NCI-H226 (cell line): ENCODE measurements at regions not wholly inside any gene's neighbourhood (a gene's known extent, or its start where the extent isn't known, plus 50 kb on each side); places are given as distances from the start of the nearest gene placed in this dataset.
"Not testable (repeated sequence)": the region's sequence is repeated elsewhere in the genome, so short reads cannot be mapped to it uniquely, and the experiment has no call there.

Source experiments
- DNase-seq: peaks from one replicate; pipeline ENCODE4 v3.0.0-alpha.2; 2015

DNA sequence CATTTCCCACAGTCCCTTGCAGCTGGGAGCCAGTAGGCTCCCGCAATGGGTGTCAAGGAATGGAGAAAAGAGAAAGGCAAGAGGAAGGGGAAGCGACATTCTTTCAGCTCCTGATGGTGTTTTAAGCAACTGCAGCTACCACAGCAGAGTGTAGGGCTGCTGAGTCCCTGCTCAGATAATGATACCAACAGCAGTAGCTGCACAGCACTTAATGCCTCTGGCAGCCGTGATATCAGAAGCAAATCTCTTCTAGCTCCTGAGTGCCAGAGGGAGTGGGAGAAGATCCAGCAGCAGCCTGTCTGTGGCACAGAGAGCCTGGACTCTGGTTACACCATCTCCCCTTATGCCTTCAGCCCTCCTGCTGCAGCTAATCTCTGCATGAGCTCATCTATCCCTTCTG is 186.1 kb upstream of the LMCD1 start:
- DNase-seq = peak; percentile 6

DNA sequence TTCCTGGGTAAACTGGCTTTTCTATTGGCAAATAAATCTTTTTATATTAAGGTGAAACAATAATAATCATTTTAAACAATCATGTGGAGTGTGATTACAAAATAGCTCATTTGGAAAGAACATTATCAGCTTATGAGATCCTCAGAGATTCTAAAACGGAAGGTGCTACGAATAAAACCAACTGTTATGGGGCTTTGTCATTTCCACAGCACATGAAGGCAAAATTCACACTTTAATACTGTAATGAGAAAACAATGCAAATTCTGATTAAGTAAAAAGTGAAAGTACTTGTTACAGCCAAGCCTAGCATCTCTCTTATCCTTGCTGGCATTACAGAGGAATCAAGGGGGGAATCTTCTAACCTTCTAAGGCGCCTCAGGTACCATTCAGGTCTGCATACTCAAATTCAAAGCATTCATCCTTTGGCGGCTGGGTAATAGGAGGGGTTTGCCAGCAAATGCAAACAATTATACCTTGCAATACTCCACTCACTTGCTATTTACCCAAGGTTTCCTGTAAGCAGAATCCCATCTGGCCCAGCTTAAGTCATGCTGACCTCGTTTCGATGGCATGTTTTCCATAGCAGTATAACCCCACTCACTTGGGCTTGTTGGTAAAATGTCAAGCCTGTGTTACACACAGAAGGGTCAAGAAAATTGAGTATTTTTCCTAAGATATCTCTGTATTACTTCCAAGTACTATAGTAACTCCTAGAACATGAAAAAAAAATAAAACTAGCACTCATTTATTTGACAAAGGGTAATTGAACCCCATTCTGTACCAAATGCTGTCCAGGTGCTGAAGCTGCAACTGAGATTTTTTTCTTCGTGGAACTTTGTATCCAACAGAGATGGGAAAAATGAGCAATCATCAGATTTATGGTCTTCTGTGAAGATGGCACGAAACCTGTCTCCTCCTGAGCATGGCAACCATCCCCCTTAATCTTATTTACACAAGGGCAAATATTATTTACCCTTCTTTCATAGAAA is 183.7 kb upstream of the LMCD1 start:
- peak; percentile 61 for DNase-seq

DNA sequence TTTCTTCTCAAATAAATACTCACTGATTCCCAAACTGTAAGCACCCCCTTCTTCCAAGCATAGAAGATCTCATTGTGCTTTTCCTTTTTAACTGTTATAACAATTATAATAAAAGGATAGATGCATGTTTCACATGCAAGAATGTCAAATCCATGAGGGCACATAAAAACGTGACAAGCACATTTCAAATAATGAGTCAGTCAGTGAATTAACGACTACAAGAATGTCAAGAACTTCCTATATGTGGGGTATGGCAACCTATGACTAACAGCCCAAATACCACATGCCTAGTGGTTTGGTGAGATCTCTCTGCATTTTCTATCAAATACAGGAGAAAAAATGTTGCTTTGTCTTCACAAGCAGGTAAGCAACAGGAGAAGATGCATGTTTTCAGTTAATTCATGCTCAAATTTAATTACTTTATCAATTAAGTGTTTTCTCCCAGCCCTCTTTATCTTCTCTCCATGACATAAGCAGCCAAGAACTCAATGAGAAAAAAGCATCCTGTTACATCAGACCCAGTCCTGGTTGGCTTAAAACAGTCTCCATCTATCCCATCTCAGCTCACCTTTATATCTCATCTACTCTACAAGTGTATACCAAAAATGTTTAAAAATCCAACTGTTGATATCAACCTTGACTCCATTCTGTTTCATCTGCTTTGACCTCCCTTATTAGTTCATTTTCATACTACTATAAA is 181.5 kb upstream of the LMCD1 start:
- peak; percentile 76 for DNase-seq

DNA sequence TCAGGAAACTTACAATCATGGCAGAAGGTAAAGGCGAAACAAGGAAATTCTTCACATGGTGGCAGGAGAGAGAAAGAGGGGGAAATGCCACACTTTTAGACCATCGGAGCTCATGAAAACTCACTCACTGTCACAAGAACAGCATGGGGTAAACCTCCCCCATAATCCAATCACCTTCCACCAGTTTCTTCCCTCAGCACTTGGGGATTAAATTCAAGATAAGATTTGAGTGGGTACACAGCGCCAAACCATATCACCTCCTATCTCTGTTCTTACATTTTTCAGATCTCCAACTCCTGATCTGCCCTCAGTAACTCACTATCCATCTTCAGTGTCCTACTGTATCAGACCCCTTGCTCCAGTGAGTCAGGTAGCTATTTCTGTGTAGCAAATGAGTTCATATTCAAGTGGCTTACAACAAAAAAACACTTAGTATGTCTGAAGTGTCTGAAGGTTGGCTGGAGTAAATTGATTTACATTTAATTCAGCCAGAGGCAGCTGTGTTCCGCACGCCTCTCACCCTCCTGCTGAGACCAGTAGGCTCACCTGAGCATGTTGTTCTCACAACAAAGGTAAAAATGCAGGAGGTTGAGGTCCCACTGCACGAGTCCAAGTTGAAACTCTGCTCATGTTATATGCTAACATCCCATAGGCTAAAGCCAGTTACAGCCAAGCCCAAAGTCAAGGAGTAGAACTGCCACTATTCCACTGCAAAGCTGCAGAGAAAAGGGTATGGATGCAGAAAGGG is 180.7 kb upstream of the LMCD1 start:
- DNase-seq = no peak

DNA sequence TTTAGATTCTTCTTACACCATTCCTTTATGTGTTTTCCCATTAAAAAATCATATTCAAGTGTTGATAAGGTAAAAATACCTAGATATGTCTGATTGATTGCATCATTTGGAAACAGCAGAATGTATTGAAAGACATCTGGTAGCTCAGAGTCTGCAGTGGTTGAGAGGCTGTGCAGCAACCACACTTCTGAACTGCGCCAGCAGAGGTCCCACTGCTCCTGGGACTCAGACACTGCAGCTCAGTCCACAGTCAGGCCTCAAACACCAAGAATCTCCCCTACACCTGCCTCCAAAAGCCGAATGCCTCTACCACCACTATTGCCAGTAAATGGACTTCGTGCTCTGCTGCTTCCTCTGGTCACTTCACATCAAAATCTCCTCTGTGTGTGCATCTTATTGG is 176.9 kb upstream of the LMCD1 start:
- DNase-seq = peak; percentile 23

DNA sequence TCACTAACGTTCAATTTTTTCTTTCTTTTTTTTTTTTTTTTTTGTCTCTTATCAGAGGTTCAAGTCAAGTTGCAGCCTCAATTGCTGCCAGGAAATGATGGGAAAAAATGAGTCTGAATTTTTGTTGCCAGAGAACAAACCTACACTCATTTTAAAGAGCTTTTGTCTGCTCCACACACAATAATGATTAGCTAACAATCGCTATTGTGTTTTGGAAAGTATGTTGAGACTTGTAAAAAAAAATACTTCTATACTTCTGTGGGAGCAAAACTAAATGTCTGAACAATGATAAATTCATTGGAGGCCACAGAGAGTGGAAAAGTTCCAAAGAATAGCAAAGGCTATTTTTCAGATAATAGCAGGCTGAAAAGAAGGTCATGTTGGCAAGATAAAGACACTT is 176.3 kb upstream of the LMCD1 start:
- no peak for DNase-seq

DNA sequence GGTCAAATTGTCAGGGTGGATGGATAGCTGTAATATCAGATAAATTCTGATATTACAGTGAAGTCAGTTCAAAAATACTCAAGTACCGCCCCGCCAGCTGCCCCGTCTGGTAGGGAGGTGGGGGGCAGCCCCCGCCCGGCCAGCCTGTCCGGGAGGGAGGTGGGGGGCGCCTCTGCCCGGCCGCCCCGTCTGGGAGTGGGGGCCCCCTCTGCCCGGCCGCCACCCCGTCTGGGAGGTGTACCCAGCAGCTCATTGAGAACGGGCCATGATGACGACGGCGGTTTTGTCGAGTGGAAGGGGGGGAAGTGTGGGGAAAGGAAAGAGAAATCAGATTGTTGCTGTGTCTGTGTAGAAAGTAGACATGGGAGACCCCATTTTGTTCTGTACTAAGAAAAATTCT is 175.8 kb upstream of the LMCD1 start:
- DNase-seq = not testable (repeated sequence)

DNA sequence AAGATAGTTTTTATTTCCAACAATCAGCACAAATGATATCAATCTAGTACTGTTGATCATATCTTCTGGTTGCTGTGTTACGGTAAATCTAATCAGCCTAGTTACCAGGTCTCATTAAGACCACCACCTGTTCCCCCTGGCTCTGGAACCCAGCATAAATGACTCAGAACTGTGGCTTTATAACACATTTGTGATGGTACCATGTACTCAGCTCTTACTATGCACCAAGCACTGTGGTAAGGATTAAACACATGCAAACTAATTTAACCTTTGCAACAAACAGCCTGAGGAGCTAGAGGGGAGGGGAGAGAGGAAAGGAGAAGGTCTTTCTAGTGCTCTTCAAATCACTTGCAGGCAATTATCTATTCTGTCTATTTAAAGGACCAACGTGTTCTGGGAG is 173.9 kb upstream of the LMCD1 start:
- no peak for DNase-seq

DNA sequence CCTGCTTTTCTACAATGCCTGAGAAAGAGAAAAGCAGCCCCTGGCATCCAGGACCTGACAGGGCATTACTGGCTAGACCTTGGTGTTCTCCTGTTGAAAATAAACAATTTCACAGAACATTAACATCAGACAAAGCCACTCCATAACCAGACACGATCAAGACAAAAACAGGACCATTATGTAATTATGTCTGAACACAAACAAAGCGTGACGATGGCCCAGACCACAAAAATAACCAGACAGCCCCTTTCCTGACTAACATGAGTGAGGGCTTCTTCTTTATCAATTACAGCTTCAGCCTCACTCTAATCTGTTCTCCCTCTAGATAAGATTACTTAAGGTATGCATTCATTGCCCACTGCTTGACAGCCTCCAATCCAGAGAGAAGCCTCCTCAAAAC is 172.7 kb upstream of the LMCD1 start:
- DNase-seq = no peak

DNA sequence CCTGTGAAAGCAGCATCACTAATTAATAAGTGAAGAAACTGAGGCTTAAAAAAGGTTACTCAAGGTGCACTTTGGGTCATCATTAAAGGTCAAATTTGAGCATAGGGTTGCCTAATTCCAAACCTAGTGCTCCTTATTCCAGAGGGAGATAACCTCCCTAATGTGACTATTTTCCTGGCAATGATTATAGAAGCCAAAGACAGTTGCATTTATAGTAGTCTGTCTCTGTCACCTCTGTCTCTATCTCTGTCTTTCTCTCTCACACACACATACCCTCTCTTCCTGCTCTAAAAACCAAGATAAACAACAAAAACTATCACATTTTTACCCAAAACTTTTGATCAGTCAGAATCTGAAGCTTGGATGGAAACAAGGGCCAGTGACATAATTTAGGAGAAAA is 172.0 kb upstream of the LMCD1 start:
- DNase-seq = no peak

DNA sequence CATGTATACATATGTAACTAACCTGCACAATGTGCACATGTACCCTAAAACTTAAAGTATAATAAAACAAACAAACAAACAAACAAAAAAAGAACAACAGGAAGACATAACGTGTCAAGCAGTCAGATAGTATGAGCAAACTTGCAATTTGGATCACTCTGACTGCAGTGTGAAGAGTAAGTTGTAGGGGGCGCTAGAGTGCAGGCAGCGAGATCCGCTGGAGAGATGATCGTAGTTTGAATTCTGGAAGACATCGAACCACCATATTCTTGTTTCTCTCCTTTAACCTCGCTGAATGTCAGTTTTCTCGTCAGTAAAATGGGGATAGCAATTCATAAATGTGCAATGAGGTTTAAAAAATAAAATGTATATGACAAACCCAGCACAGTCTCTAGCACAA is 165.2 kb upstream of the LMCD1 start:
- DNase-seq = no peak

DNA sequence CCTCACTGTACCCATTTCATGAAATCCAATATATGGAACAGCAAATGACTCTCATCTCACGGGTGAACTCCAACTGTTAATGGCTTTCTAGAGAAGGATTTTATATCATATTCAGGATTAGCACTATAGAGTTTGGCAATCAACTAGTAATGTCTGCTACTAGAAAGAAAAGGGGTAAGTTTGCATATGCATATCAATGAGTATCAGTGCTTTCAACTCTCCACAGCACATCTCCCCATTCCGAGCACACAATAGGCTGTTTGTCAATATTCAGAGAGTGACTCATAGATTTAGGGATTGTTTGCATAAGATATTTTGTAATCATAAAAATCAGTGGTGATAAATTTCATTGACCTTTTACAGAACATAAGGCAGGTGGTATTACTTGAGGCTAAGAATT is 163.2 kb upstream of the LMCD1 start:
- DNase-seq = no peak

DNA sequence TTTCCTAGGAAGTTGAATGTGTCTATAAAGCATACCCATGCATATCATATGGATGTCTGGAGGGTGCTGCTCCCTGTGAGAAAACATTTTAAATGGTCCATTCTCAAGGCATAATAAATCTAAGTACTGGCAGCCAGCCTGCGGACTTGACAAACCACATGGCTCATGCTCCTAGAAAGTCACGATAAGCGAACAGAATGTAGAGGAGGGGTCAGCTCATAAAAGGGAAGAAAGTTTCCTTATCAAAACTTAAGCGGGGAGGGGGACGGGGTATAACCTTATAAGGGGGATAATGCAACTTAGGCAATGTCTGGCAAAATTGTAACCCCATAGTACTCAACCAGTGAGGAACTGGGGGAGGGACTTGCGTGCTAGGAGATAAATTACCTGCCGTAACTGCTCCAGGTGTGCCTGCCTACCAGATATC is 159.8 kb upstream of the LMCD1 start:
- no peak for DNase-seq

DNA sequence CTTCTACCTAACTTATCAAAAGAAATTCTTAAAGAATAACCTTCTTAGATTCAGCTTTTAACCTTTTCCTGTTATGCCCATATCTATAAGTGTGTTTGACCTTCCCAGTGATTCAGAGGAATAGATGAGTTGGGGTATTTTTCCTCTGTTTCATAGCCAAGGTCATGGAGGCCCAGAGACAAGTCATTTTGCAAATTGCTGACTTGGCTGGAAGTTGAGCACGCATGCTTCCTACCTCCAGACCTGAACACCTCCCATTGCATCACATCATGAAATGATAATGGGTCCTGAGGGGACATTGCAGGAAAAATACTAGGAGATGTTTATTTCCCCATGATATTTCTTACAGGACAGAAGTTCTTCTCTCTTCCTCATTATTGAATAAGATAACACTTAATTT is 158.6 kb upstream of the LMCD1 start:
- DNase-seq = no peak

DNA sequence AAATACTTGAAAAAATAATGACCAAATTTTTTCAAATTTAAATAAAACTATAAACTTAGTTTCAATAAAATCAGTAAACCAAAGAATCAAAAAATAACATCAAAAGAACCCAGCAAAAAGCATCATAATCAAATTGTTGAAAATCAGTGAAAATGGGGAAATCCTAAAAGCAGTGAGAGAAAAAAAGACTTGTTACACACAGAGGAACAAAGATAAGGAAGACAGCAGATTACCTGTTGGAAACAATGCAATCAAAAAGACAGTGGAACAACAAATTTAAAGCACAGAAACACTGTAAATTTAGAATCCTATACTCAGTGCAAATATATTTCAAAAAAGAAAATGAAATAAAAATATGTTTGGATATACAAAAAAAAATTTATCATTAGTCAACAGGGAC is 156.2 kb upstream of the LMCD1 start:
- no peak for DNase-seq

DNA sequence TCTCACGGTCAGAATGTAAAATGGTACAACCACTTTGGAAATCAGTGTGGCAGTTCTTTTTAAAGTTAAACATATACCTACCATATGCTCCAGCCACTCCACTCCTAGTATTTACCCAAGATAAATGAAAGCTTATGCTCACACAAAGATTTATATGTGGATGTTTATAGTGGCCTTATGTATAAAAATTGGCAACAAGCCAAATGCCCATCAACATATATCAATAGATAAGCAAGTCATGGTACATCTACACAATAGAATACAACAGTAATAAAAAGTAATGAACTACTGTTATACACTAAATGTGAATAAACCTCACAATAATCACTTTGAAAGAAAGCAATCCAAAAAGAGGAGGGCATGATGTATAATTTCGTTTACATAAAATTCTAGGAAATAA is 153.5 kb upstream of the LMCD1 start:
- no peak for DNase-seq

DNA sequence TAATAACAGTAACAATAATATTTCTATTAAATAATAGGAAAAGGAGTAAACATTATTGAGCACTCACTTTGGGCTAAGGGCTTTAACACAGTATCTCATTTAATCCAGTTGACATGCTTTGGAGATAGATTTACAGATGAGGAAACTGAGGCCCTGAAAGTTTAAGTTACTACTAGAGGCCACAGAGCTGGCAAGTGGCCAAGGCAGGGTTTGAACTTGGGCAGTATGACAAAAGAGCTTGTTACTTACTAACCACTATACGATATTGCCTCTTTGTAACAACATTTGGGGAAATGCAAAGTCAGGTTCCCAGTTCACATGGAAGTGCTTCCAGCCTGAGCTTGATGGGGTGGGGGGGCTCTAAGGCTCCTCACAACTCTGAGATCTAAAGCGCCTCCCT is 149.1 kb upstream of the LMCD1 start:
- DNase-seq = no peak

DNA sequence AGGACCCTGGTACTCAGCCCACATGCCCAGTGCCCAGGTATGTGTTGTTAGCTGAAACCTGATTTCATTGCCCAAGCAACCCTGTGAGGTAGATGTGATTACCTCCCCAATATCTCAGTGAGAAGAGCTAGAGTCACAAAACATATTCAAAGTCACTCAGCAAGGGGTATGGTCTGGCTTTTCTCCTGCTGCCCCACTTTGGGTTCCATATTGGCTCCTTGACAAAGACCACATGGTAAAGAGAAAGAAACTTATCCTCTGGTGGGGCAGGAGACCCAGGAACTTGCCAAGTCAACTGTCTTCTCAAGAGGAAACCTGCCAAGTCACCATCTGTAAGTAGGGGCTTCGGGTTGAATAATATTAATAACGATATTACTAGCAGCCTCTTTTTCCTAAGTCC is 148.3 kb upstream of the LMCD1 start:
- no peak for DNase-seq

DNA sequence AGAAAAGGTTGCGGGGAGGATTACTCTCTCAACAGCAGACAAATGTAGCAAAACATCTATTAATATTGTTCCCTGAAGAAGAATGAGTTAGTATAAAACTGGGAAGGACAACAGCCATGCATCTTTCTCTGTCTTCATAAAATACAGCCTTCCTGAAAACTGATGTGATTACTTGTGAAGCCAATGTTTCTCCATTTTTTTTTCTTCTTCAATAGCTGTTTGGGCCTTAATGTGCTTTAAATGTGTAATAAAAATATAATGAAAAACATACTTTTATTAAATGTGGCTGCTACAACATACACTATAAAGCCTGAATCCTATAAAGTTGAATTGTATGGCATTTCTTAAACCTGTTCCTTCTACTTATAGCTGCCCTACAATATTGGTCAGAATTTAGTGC is 146.3 kb upstream of the LMCD1 start:
- no peak for DNase-seq

DNA sequence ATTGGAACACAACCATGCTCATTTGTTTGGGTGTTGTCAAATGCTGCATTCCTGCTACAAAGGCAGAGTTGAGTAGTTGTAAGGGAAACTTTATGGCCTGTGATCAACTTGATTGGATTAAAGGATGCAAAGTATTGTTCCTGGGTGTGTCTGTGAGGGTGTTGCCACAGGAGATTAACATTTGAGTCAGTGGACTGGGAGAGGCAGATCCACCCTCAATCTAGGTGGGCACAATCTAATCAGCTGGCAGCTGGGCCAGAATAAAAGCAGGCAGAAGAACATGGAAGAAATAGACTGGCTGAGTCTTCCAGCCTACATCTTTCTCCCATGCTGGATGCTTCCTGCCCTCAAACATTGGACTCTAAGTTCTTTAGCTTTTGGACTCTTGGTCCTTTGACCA is 145.6 kb upstream of the LMCD1 start:
- DNase-seq = not testable (repeated sequence)

DNA sequence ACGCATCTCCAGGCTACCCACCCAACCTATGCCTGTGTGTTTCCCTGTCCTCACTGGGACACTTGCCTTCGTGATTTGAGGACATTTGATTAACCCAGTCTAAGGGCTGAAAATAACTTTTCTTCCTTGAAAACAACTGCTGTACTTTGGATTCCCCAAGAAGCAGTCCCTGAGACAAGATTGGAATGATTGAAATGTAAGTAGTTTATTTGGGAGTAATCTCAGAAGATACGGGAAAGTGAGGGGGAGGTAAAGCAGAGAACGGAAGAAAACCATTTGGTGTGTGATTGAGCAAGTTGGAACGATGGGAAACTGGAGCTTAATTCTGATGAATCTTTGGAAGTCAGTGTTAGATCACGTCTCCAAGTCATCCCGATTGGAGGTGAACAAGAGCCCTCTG is 143.8 kb upstream of the LMCD1 start:
- no peak for DNase-seq

DNA sequence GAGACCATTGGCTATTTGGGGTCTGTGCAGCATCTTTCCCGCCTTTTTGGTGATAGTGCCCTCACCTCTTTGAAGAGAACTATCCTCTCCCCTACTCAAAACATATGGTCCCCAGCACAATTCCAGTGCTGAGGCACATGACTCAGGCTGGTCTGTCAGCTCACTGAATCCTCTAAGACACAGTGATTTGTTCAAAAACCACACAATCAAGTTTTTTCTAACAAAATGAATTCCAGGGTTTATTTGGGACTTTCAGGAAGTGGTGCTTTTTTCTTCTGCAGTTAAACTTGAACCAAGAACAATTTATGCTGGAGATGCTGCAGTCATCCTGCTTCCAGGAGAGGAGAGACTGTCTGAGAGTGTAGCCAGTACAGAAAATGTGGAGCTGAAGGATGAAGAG is 142.5 kb upstream of the LMCD1 start:
- no peak for DNase-seq

DNA sequence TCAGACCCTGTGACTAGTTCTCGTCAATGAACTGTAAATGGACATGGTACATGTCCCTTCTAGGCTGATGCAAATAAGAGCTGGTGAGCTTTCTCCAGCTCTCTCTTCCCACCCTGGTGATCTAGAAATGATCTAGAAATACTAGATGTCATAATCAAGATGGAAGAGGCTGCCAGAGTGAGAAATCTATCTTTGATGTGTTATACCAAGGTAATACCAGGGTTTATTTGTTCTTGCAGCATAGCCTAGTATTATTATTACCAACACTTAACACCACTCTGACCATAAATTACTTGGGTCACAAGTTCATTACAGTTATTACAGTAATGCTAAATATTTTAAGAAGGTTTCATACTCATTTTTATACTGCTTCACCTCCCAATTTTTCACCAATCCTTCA is 138.4 kb upstream of the LMCD1 start:
- no peak for DNase-seq

DNA sequence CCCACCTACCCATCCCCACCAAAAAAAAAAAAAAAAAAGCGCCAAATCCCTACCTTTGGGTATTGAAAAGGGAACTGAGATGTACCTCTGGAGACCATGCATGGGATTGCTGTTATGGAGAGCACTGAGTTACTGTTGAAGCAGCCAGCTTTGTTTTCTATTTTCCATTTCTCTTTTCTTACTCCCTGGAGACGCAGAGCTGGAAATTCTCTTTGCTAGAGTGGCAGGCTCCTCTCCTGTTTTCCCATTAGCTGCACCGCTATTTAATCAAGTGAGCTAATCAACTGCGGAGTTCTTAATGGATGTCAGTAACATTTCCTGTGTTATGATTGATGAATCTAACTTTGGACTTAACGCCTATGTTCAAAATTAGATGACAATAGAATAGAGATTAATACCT is 136.1 kb upstream of the LMCD1 start:
- no peak for DNase-seq
